HepG2 (cell line): ENCODE measurements at regions not wholly inside any gene's neighbourhood (a gene's known extent, or its start where the extent isn't known, plus 50 kb on each side); places are given as distances from the start of the nearest gene placed in this dataset.

Experiments used
- ATAC-seq: fragments of 200-7000 bp; cut with Tn5 transposase; 3 replicates; pipeline ENCODE4 v1.9.1; 2020; ENCODE audit warnings: mild to moderate bottlenecking, moderate library complexity
- BruUV-seq: library from RNA; stranded (reverse); fragments of 400-500 nt; replicated peaks from 2 replicates; lab custom pipeline; 2021; lab: Mats Ljungman, UMichigan
- CTCF ChIA-PET: fragments of 300-600 bp; formaldehyde crosslinking; extraction: SDS; loops from one replicate; lab custom pipeline; 2021; ENCODE audit warnings: low total read pairs, inconsistent platforms, low intra/inter-chr PET ratio; lab: Yijun Ruan, JAX
- POLR2A ChIA-PET: fragments of 350-600 bp; sonication (Branson Sonifier 250); formaldehyde crosslinking; loops from one replicate; lab custom pipeline; 2020; ENCODE audit warnings: antibody characterized with exemption, inconsistent platforms; lab: Yijun Ruan, JAX
- DNase-seq: peaks from one replicate; pipeline ENCODE4 v3.0.0-alpha.2; 2015; ENCODE audit warnings: low spot score
- FAIRE-seq: peaks from 3 replicates; lab custom pipeline; 2011; peaks lifted over from hg19 to GRCh38; lab: Jason Lieb, UNC
- H2AFZ ChIP-seq: one replicate; pipeline ENCODE4 v1.6.1; 2011; ENCODE audit warnings: low read length, inconsistent platforms
- H3K27ac ChIP-seq: fragments of 300-600 bp; 3 replicates; pipeline ENCODE4 v1.8.0; 2011; ENCODE audit warnings: mixed run types, mild to moderate bottlenecking, mixed read lengths, low read length, inconsistent platforms; ENCODE audit not compliant: insufficient read depth; ENCODE audit errors: extremely low read length
- H3K27me3 ChIP-seq, 2 experiments: fragments of 200-600 bp in 1 of 2; 2 replicates in 1 of 2; 3 replicates in 1 of 2; pipeline versions ENCODE4 v1.6.0 to v1.8.0; 2011; ENCODE audit warnings: low read length in 2 of 2, mild to moderate bottlenecking in 2 of 2, moderate library complexity in 2 of 2, inconsistent platforms in 1 of 2; ENCODE audit not compliant: insufficient read depth in 2 of 2, control insufficient read depth in 1 of 2
- H3K36me3 ChIP-seq, 2 experiments: fragments of 200-600 bp in 1 of 2; replicated peaks in 1 of 2; 2 replicates in 1 of 2; 3 replicates in 1 of 2; pipeline versions ENCODE4 v1.5.1 to v1.8.0; 2011; ENCODE audit warnings: low read length in 2 of 2, inconsistent platforms in 1 of 2; ENCODE audit not compliant: insufficient read depth in 2 of 2, control insufficient read depth in 1 of 2
- H3K4me1 ChIP-seq: 2 replicates; pipeline ENCODE4 v1.5.1; 2012; ENCODE audit warnings: low read length, inconsistent platforms; ENCODE audit not compliant: insufficient read depth
- H3K4me2 ChIP-seq: 2 replicates; pipeline ENCODE4 v1.6.0; 2011; ENCODE audit warnings: low read depth, low read length, inconsistent platforms
- H3K4me3 ChIP-seq, 3 experiments: fragments of 200-600 bp in 1 of 3; sonication (generic), shearing (Covaris generic) in 1 of 3; replicated peaks in 1 of 3; 2 replicates each; pipeline ENCODE4 v1.5.1; 2011 to 2016; ENCODE audit warnings: low read length in 3 of 3, inconsistent platforms in 2 of 3, low read depth in 2 of 3, mild to moderate bottlenecking in 2 of 3, control low read depth in 1 of 3, mixed read lengths in 1 of 3; ENCODE audit not compliant: insufficient read depth in 1 of 3
- H3K79me2 ChIP-seq: one replicate; pipeline ENCODE4 v1.6.1; 2011; ENCODE audit warnings: low read length, inconsistent platforms; ENCODE audit not compliant: insufficient read depth
- H3K9ac ChIP-seq: 2 replicates; pipeline ENCODE4 v1.6.0; 2011; ENCODE audit warnings: mild to moderate bottlenecking, low read depth, low read length, inconsistent platforms; ENCODE audit not compliant: insufficient read depth
- H3K9me3 ChIP-seq: 2 replicates; pipeline ENCODE4 v1.5.1; 2012; ENCODE audit warnings: mild to moderate bottlenecking, low read length
- H4K20me1 ChIP-seq: 2 replicates; pipeline ENCODE4 v1.6.0; 2011; ENCODE audit warnings: inconsistent platforms, mild to moderate bottlenecking, low read length, moderate library complexity; ENCODE audit not compliant: insufficient read depth
- AHDC1 ChIP-seq: sonication (generic); formaldehyde crosslinking; IDR thresholded peaks from 2 replicates; pipeline ENCODE4 v1.5.1; 2020; ENCODE audit warnings: mild to moderate bottlenecking, missing genetic modification reagents, borderline replicate concordance
- CEBPG ChIP-seq: IDR thresholded peaks from 2 replicates; pipeline ENCODE4 v1.6.1; 2016
- FOXK1 ChIP-seq: sonication (generic); formaldehyde crosslinking; IDR thresholded peaks from 2 replicates; pipeline ENCODE4 v1.4.0; 2020; ENCODE audit warnings: low read depth, missing genetic modification reagents, borderline replicate concordance
- PRPF4 ChIP-seq: fragments of 200-400 bp; formaldehyde crosslinking; IDR thresholded peaks from 2 replicates; pipeline ENCODE4 v1.6.1; 2016; ENCODE audit warnings: low read length, low read depth; ENCODE audit not compliant: poor library complexity, severe bottlenecking
- RAD51 ChIP-seq: fragments of 450-650 bp; IDR thresholded peaks from 2 replicates; pipeline ENCODE4 v1.6.1; 2016; ENCODE audit warnings: borderline replicate concordance
- SSRP1 ChIP-seq: IDR thresholded peaks from 2 replicates; pipeline ENCODE4 v1.6.1; 2016; ENCODE audit warnings: control low read depth
- YEATS4 ChIP-seq: sonication (generic); formaldehyde crosslinking; IDR thresholded peaks from 2 replicates; pipeline ENCODE4 v1.4.0; 2020; ENCODE audit warnings: missing genetic modification reagents, borderline replicate concordance
- ZBTB43 ChIP-seq: sonication (generic); formaldehyde crosslinking; conservative IDR thresholded peaks from 2 replicates; pipeline ENCODE4 v1.4.0; 2020; ENCODE audit warnings: missing genetic modification reagents
- ZC3H13 ChIP-seq: sonication (generic); formaldehyde crosslinking; IDR thresholded peaks from 2 replicates; pipeline ENCODE4 v1.8.1; 2023; ENCODE audit warnings: mild to moderate bottlenecking, missing genetic modification reagents, moderate library complexity
- ZNF431 ChIP-seq: sonication (generic); formaldehyde crosslinking; IDR thresholded peaks from 2 replicates; pipeline ENCODE4 v1.9.0; 2022; ENCODE audit warnings: missing genetic modification reagents, low read depth, mild to moderate bottlenecking, borderline replicate concordance
- ZNF660 ChIP-seq: sonication (generic); formaldehyde crosslinking; IDR thresholded peaks from 2 replicates; pipeline ENCODE4 v1.5.1; 2020; ENCODE audit warnings: mild to moderate bottlenecking, low read depth, missing genetic modification reagents, borderline replicate concordance
- WGBS: methylation state at CpG from one replicate; pipeline ENCODE4 v1.1.6; 2017; ENCODE audit warnings: low lambda C conversion rate; 5-methylcytosine and 5-hydroxymethylcytosine counted together
- in situ Hi-C: cut with HindIII; loops from 2 replicates; pipeline ENCODE4 v1.10.0; 2017; ENCODE audit warnings: low pct_unique_long_range_greater_than_20kb; ENCODE audit not compliant: extremely low pct_ligation_motif_present
- intact Hi-C: fragments of 100-400 bp; cut with micrococcal nuclease; formaldehyde crosslinking; loops from one replicate; pipeline ENCODE4 v1.10.0; 2022; ENCODE audit not compliant: unreplicated experiment

- Histone ChIP-seq H3K4me2 (no peak overlapping the region), H3K9me3 (no peaks in the 10 kb centered on the region), H2AFZ (no peak overlapping the region), H4K20me1 (no peaks in the 10 kb centered on the region), H3K4me1 (no peaks in the 10 kb centered on the region), H3K27me3 (peaks cover 2 to 4% of the 10 kb centered on the region in 2 experiments; a peak in 1 of 5 replicates), H3K9ac (no peak overlapping the region), H3K36me3 (no peaks in the 10 kb centered on the region), H3K79me2 (no peaks in the 10 kb centered on the region), H3K27ac (no peak overlapping the region), H3K4me3 (no peak overlapping the region)
- ChIA-PET POLR2A (no interaction called here), CTCF (no interaction called here)
- WGBS, result 2% methylated on average over 3 of the region's 3 CpGs
- intact Hi-C loops (no loop called here), in situ Hi-C loops (no loop called here)
- ATAC-seq (no peak), DNase-seq (no peak), FAIRE-seq (no peak)
- BruUV-seq, result no TSS peak
- no peak for TF ChIP-seq AHDC1 (CRISPR knock-in tag)
- TF ChIP-seq ZNF660, result no peak
These were observed 120.8 kb downstream of the PTCSC3 start for GRCh38 chr14:36055681-36056225.

- H4K20me1 ChIP-seq, result no peaks in the 10 kb centered on the region
- no peak for DNase-seq
- no peaks in the 10 kb centered on the region for H3K79me2 ChIP-seq
- no peak overlapping the region for H2AFZ ChIP-seq
- peaks cover 2 to 4% of the 10 kb centered on the region in 2 experiments; a peak in 1 of 5 replicates for H3K27me3 ChIP-seq
- no peak overlapping the region for H3K4me2 ChIP-seq
- no peaks in the 10 kb centered on the region for H3K4me1 ChIP-seq
- H3K9ac ChIP-seq, result no peak overlapping the region
- no peak; the same call in 2 of the 3 replicates for ATAC-seq
- ChIA-PET POLR2A (no interaction called here), CTCF (no interaction called here)
- no peak overlapping the region for H3K27ac ChIP-seq
- no peaks in the 10 kb centered on the region for H3K36me3 ChIP-seq
- no peak for FAIRE-seq
- 1% methylated on average over 3 of the region's 3 CpGs for WGBS
- in situ Hi-C loops (no loop called here), intact Hi-C loops (no loop called here)
- no TSS peak for BruUV-seq
- no peaks in the 10 kb centered on the region for H3K9me3 ChIP-seq
- H3K4me3 ChIP-seq, result no peak overlapping the region
- TF ChIP-seq FOXK1, result no peak
- no peak for TF ChIP-seq SSRP1
- TF ChIP-seq YEATS4 (CRISPR knock-in tag), result no peak
- no peak for TF ChIP-seq ZNF431 (CRISPR knock-in tag)
- TF ChIP-seq ZBTB43 (CRISPR knock-in tag), result no peak
- no peak for TF ChIP-seq ZC3H13 (CRISPR knock-in tag)
- TF ChIP-seq RAD51, result no peak
- no peak for TF ChIP-seq CEBPG
- no peak for TF ChIP-seq PRPF4
These were observed 121.5 kb downstream of the PTCSC3 start for GRCh38 chr14:36055052-36055378.
